Keratinocyte (primary cell): ENCODE measurements at regions not wholly inside any gene's neighbourhood (a gene's known extent, or its start where the extent isn't known, plus 50 kb on each side); places are given as distances from the start of the nearest gene placed in this dataset.

ENCODE experiments used
- DNase-seq: peaks from one replicate; pipeline ENCODE4 v3.0.0-alpha.2; 2011; ENCODE audit warnings: low read depth, missing footprints, low spot score
- FAIRE-seq: peaks from 2 replicates; lab custom pipeline; 2011; peaks lifted over from hg19 to GRCh38; lab: Jason Lieb, UNC
- H2AFZ ChIP-seq: 2 replicates; pipeline ENCODE4 v1.6.0; 2012; ENCODE audit warnings: low read length, control low read depth, inconsistent platforms; ENCODE audit not compliant: control insufficient read depth
- H3K27ac ChIP-seq: 2 replicates; pipeline ENCODE4 v1.5.1; 2011; ENCODE audit warnings: low read length; ENCODE audit not compliant: control insufficient read depth, insufficient read depth
- H3K27me3 ChIP-seq: 3 replicates; pipeline ENCODE4 v1.6.0; 2011; ENCODE audit warnings: low read length; ENCODE audit not compliant: control insufficient read depth, insufficient read depth; ENCODE audit errors: extremely low read depth
- H3K36me3 ChIP-seq, 2 experiments: 2 replicates in 1 of 2; 3 replicates in 1 of 2; pipeline ENCODE4 v1.5.1; 2011; ENCODE audit warnings: low read length in 2 of 2, mild to moderate bottlenecking in 1 of 2; ENCODE audit not compliant: control insufficient read depth in 2 of 2, insufficient read depth in 2 of 2; ENCODE audit errors: extremely low read depth in 1 of 2
- H3K4me1 ChIP-seq: 3 replicates; pipeline ENCODE4 v1.5.1; 2011; ENCODE audit warnings: low read length; ENCODE audit not compliant: control insufficient read depth, insufficient read depth; ENCODE audit errors: extremely low read depth
- H3K4me2 ChIP-seq: 3 replicates; pipeline ENCODE4 v1.6.0; 2011; ENCODE audit warnings: low read depth, low read length; ENCODE audit not compliant: control insufficient read depth, insufficient read depth; ENCODE audit errors: extremely low read depth
- H3K4me3 ChIP-seq, 3 experiments: fragments of 200-600 bp in 1 of 3; sonication (generic) in 1 of 3; 2 replicates in 2 of 3; 3 replicates in 1 of 3; pipeline ENCODE4 v1.5.1; 2011 to 2016; ENCODE audit warnings: low read length in 3 of 3, mild to moderate bottlenecking in 3 of 3, control low read depth in 2 of 3, inconsistent platforms in 1 of 3, low read depth in 1 of 3, mixed read lengths in 1 of 3, mixed run types in 1 of 3, moderate library complexity in 1 of 3; ENCODE audit not compliant: control insufficient read depth in 2 of 3, insufficient read depth in 2 of 3; ENCODE audit errors: extremely low read depth in 1 of 3
- H3K79me2 ChIP-seq: 2 replicates; pipeline ENCODE4 v1.6.0; 2012; ENCODE audit warnings: low read length; ENCODE audit not compliant: control insufficient read depth, insufficient read depth
- H3K9ac ChIP-seq: 3 replicates; pipeline ENCODE4 v1.6.0; 2011; ENCODE audit warnings: low read length; ENCODE audit not compliant: control insufficient read depth, insufficient read depth; ENCODE audit errors: extremely low read depth
- H3K9me1 ChIP-seq: 3 replicates; pipeline ENCODE4 v1.6.0; 2011; ENCODE audit warnings: low read length; ENCODE audit not compliant: control insufficient read depth, insufficient read depth; ENCODE audit errors: extremely low read depth
- H3K9me3 ChIP-seq: 2 replicates; pipeline ENCODE4 v1.5.1; 2012; ENCODE audit warnings: low read depth, low read length; ENCODE audit not compliant: control insufficient read depth
- H4K20me1 ChIP-seq: 3 replicates; pipeline ENCODE4 v1.6.0; 2011; ENCODE audit warnings: low read length; ENCODE audit not compliant: control insufficient read depth, insufficient read depth; ENCODE audit errors: extremely low read depth
- EZH2 ChIP-seq: IDR thresholded peaks from one replicate; pipeline ENCODE4 v1.6.1; 2012; ENCODE audit warnings: inconsistent platforms, mild to moderate bottlenecking, low read length, moderate library complexity
- dilution Hi-C: fragments of 300-500 bp; cut with MboI; formaldehyde crosslinking; loops from one replicate; pipeline ENCODE4 v1.7.0; 2020; ENCODE audit warnings: low sequenced_read_pairs; ENCODE audit not compliant: extremely low pct_ligation_motif_present
- TF ChIP-seq, protein P1 (sequence below), 3 experiments: IDR thresholded peaks in 1 of 3; conservative IDR thresholded peaks in 1 of 3; optimal IDR thresholded peaks in 1 of 3; 2 replicates in 2 of 3; 3 replicates in 1 of 3; pipeline versions ENCODE3 to v1.5.1; 2011; ENCODE audit warnings: low read length in 3 of 3, mild to moderate bottlenecking in 3 of 3, moderate library complexity in 2 of 3, control low read depth in 1 of 3, inconsistent platforms in 1 of 3; ENCODE audit not compliant: insufficient read depth in 2 of 3; ENCODE audit errors: extremely low read depth in 1 of 3

DNA sequence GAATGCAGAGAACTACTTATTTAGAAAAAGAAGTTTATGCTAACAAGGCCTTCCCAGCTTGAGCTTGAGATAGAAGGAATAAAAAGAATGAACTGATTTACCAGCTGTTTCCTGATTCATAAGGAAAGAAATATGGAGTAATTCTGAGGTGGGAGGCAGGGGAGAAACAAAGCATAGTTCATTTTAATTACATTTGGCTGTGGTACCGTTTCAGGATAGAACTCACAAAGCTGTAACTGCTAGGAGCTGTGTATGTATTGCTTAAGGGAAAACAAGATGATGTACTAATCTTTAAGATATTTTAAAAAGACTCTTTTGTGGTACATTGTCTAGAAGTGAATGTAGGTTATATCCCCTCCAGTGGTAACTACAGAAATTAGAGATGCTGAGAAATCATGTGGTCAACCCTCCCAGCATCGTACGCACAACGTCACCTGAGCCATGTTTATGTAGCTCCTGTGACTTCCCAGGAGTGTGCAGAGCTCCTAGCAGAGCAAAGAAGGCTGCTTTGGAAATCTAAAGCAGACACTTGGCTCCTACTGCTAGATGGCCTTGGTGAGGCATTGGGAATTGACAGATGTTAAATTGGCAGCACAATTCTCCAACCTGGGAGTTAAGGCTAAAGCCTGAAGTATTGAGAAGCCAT is 208.3 kb upstream of the VLDLR start:
- Histone ChIP-seq H3K27me3 (no peaks in the 10 kb centered on the region), H3K36me3 (no peaks in the 10 kb centered on the region), H3K4me1 (no peaks in the 10 kb centered on the region), H2AFZ (no peak overlapping the region), H3K27ac (no peak overlapping the region), H3K4me2 (no peak overlapping the region), H4K20me1 (no peaks in the 10 kb centered on the region), H3K79me2 (no peaks in the 10 kb centered on the region), H3K9me1 (no peaks in the 10 kb centered on the region), H3K4me3 (no peak overlapping the region), H3K9ac (no peak overlapping the region), H3K9me3 (no peaks in the 10 kb centered on the region)
- no peak for FAIRE-seq
- dilution Hi-C loops, result no loop called here
- TF ChIP-seq, protein P1, sequence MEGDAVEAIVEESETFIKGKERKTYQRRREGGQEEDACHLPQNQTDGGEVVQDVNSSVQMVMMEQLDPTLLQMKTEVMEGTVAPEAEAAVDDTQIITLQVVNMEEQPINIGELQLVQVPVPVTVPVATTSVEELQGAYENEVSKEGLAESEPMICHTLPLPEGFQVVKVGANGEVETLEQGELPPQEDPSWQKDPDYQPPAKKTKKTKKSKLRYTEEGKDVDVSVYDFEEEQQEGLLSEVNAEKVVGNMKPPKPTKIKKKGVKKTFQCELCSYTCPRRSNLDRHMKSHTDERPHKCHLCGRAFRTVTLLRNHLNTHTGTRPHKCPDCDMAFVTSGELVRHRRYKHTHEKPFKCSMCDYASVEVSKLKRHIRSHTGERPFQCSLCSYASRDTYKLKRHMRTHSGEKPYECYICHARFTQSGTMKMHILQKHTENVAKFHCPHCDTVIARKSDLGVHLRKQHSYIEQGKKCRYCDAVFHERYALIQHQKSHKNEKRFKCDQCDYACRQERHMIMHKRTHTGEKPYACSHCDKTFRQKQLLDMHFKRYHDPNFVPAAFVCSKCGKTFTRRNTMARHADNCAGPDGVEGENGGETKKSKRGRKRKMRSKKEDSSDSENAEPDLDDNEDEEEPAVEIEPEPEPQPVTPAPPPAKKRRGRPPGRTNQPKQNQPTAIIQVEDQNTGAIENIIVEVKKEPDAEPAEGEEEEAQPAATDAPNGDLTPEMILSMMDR (optimal IDR thresholded peaks at IDR 0.05 in 1 of 3, IDR thresholded peaks at IDR 0.05 in 1 of 3, conservative IDR thresholded peaks at IDR 0.05 in 1 of 3; ENCODE audit: extremely low read depth in 1 of 3, insufficient read depth in 2 of 3, low read length in 3 of 3), result no peak
- no peak for TF ChIP-seq EZH2
- DNase-seq, result no peak

DNA sequence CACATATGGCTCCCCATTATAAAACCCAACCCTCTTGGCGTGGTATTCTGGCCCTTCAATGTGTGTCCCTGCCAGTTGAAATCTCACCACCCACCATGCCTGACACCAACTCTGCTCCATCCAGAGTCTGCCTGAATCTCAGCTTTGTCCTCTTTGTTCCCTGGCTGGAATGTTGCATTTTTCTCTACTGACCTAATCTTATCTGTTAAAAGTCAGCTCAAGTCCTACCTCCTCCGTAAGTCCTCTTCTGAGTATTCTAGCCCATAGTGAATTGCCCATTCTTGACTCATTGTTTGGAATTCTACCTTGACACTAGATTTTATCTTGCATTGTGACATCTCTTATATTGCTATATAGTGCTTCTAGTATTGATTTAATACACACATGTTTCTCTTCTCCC is 207.1 kb upstream of the VLDLR start:
- no peak overlapping the region for H2AFZ ChIP-seq
- H3K4me2 ChIP-seq, result no peak overlapping the region
- dilution Hi-C loops, result no loop called here
- H3K27me3 ChIP-seq, result no peaks in the 10 kb centered on the region
- DNase-seq, result no peak
- no peak overlapping the region for H3K9ac ChIP-seq
- no peak for FAIRE-seq
- H3K4me3 ChIP-seq, result no peak overlapping the region
- TF ChIP-seq EZH2, result no peak
- TF ChIP-seq, protein P1 (optimal IDR thresholded peaks at IDR 0.05 in 1 of 3, IDR thresholded peaks at IDR 0.05 in 1 of 3, conservative IDR thresholded peaks at IDR 0.05 in 1 of 3; ENCODE audit: extremely low read depth in 1 of 3, insufficient read depth in 2 of 3, low read length in 3 of 3), result no peak
- no peaks in the 10 kb centered on the region for H3K9me1 ChIP-seq
- no peaks in the 10 kb centered on the region for H4K20me1 ChIP-seq
- H3K27ac ChIP-seq, result no peak overlapping the region
- H3K36me3 ChIP-seq, result no peaks in the 10 kb centered on the region
- H3K79me2 ChIP-seq, result no peaks in the 10 kb centered on the region
- no peaks in the 10 kb centered on the region for H3K9me3 ChIP-seq
- no peaks in the 10 kb centered on the region for H3K4me1 ChIP-seq
